OCI-LY7 (cell line): ENCODE measurements at regions not wholly inside any gene's neighbourhood (a gene's known extent, or its start where the extent isn't known, plus 50 kb on each side); places are given as distances from the start of the nearest gene placed in this dataset.

ENCODE experiments used
- BruUV-seq: library from RNA; stranded (reverse); fragments of 400-500 nt; replicated peaks from 2 replicates; lab custom pipeline; 2021; lab: Mats Ljungman, UMichigan
- CTCF ChIA-PET: fragments of 300-600 bp; sonication (Branson Sonifier 250); formaldehyde crosslinking; loops from one replicate; lab custom pipeline; 2022; ENCODE audit warnings: antibody characterized with exemption; ENCODE audit not compliant: unreplicated experiment; lab: Charles Lee
- POLR2A ChIA-PET: fragments of 300-600 bp; sonication (Branson Sonifier 250); formaldehyde crosslinking; loops from one replicate; lab custom pipeline; 2022; ENCODE audit warnings: antibody characterized with exemption; lab: Charles Lee
- DNase-seq: peaks from one replicate; pipeline ENCODE4 v3.0.0-alpha.2; 2015; ENCODE audit warnings: low spot score
- H2AFZ ChIP-seq: fragments of 200-600 bp; sonication (generic), shearing (Covaris generic); 2 replicates; pipeline ENCODE4 v1.6.1; 2014; ENCODE audit warnings: mild to moderate bottlenecking, antibody characterized with exemption, low read length, moderate library complexity
- H3K27ac ChIP-seq: fragments of 200-600 bp; sonication (generic); 2 replicates; pipeline ENCODE4 v1.5.1; 2014; ENCODE audit warnings: mixed run types, low read depth, mild to moderate bottlenecking, moderate library complexity, low read length, inconsistent platforms; ENCODE audit not compliant: poor library complexity, severe bottlenecking
- H3K36me3 ChIP-seq: fragments of 200-600 bp; sonication (generic); 2 replicates; pipeline ENCODE4 v1.6.1; 2014; ENCODE audit warnings: mild to moderate bottlenecking, antibody characterized with exemption, low read length, moderate library complexity, mixed read lengths; ENCODE audit not compliant: insufficient read depth
- H3K4me1 ChIP-seq: fragments of 200-600 bp; sonication (generic); 2 replicates; pipeline ENCODE4 v1.5.1; 2014; ENCODE audit warnings: mild to moderate bottlenecking, low read length; ENCODE audit not compliant: insufficient read depth, poor library complexity, severe bottlenecking
- H3K4me2 ChIP-seq: fragments of 200-600 bp; sonication (generic); 2 replicates; pipeline ENCODE4 v1.6.1; 2014; ENCODE audit warnings: mild to moderate bottlenecking, low read length
- H3K4me3 ChIP-seq: fragments of 200-600 bp; sonication (generic); 2 replicates; pipeline ENCODE4 v1.5.1; 2014; ENCODE audit warnings: mild to moderate bottlenecking, low read depth, low read length; ENCODE audit not compliant: poor library complexity, severe bottlenecking
- H3K79me2 ChIP-seq: fragments of 200-600 bp; sonication (generic); 2 replicates; pipeline ENCODE4 v1.6.1; 2016; ENCODE audit warnings: low read depth, mild to moderate bottlenecking, low read length, moderate library complexity, mixed read lengths; ENCODE audit not compliant: insufficient read depth
- H3K9me2 ChIP-seq: fragments of 200-600 bp; sonication (generic); 2 replicates; pipeline ENCODE4 v1.6.1; 2016; ENCODE audit warnings: mild to moderate bottlenecking, low read length, mixed read lengths; ENCODE audit not compliant: insufficient read depth
- H3K9me3 ChIP-seq: fragments of 200-600 bp; sonication (generic); 2 replicates; pipeline ENCODE4 v1.6.1; 2014; ENCODE audit warnings: mild to moderate bottlenecking, mixed run types, low read length, mixed read lengths
- H4K20me1 ChIP-seq: fragments of 200-600 bp; sonication (generic); 2 replicates; pipeline ENCODE4 v1.6.1; 2014; ENCODE audit warnings: mild to moderate bottlenecking, antibody characterized with exemption, low read length, moderate library complexity, mixed read lengths; ENCODE audit not compliant: insufficient read depth
- CTCF ChIP-seq: fragments of 200-600 bp; sonication (generic); conservative IDR thresholded peaks from 2 replicates; pipeline ENCODE4 v1.5.1; 2014; ENCODE audit warnings: mild to moderate bottlenecking, antibody characterized with exemption, low read length, moderate library complexity, mixed read lengths
- EZH2phosphoT487 ChIP-seq: fragments of 200-600 bp; sonication (generic); IDR thresholded peaks from 2 replicates; pipeline ENCODE4 v1.6.1; 2018; ENCODE audit warnings: low read depth, borderline replicate concordance, mild to moderate bottlenecking, mixed run types, antibody characterized with exemption, low read length, moderate library complexity, mixed read lengths
- intact Hi-C: fragments of 100-400 bp; cut with micrococcal nuclease; formaldehyde crosslinking; loops from one replicate; pipeline ENCODE4 v1.10.0; 2022; ENCODE audit not compliant: unreplicated experiment

GRCh38 chr6:139500977-139501376 lies 126.5 kb upstream of the CITED2 start:
- no TSS peak for BruUV-seq
- H3K36me3 ChIP-seq: no peaks in the 10 kb centered on the region
- ChIA-PET CTCF (no interaction called here), POLR2A (interaction anchor here (0.6 to 1.0 kb wide), 2 partner anchors 10 to 1835 kb away, joined by 4 read pairs; no protein-coding TSS in a partner anchor)
- no peak for DNase-seq
- H3K4me2 ChIP-seq: no peak overlapping the region
- H3K27ac ChIP-seq: no peak overlapping the region
- H2AFZ ChIP-seq: no peak overlapping the region
- no peaks in the 10 kb centered on the region for H3K9me3 ChIP-seq
- H4K20me1 ChIP-seq: no peaks in the 10 kb centered on the region
- H3K79me2 ChIP-seq: no peaks in the 10 kb centered on the region
- intact Hi-C loops: no loop called here
- no peaks in the 10 kb centered on the region for H3K9me2 ChIP-seq
- H3K4me1 ChIP-seq: no peaks in the 10 kb centered on the region
- TF ChIP-seq CTCF (no peak), EZH2phosphoT487 (no peak)
- no peak overlapping the region for H3K4me3 ChIP-seq

- BruUV-seq: no TSS peak
- intact Hi-C loops: no loop called here
- Histone ChIP-seq H3K27ac (no peak overlapping the region), H3K79me2 (no peaks in the 10 kb centered on the region), H4K20me1 (no peaks in the 10 kb centered on the region), H3K4me3 (no peak overlapping the region), H3K4me1 (no peaks in the 10 kb centered on the region), H3K4me2 (no peak overlapping the region), H3K9me2 (no peaks in the 10 kb centered on the region), H3K36me3 (no peaks in the 10 kb centered on the region), H3K9me3 (no peaks in the 10 kb centered on the region), H2AFZ (no peak overlapping the region)
- no peak for DNase-seq
- CTCF ChIA-PET: no interaction called here
- POLR2A ChIA-PET: no interaction called here
- no peak for TF ChIP-seq EZH2phosphoT487
- TF ChIP-seq CTCF: no peak
Measured at GRCh38 chr6:139498715-139499114, 124.3 kb upstream of the CITED2 start.

- intact Hi-C loops: no loop called here
- no peak overlapping the region for H3K4me3 ChIP-seq
- H4K20me1 ChIP-seq: no peaks in the 10 kb centered on the region
- no peak overlapping the region for H3K4me2 ChIP-seq
- H2AFZ ChIP-seq: no peak overlapping the region
- H3K9me3 ChIP-seq: no peaks in the 10 kb centered on the region
- H3K9me2 ChIP-seq: no peaks in the 10 kb centered on the region
- H3K36me3 ChIP-seq: no peaks in the 10 kb centered on the region
- H3K27ac ChIP-seq: no peak overlapping the region
- ChIA-PET CTCF (no interaction called here), POLR2A (no interaction called here)
- H3K79me2 ChIP-seq: no peaks in the 10 kb centered on the region
- BruUV-seq: no TSS peak
- DNase-seq: no peak
- TF ChIP-seq EZH2phosphoT487: no peak
- TF ChIP-seq CTCF: no peak
- no peaks in the 10 kb centered on the region for H3K4me1 ChIP-seq
Measured at GRCh38 chr6:139497345-139497961, 123.0 kb upstream of the CITED2 start.
